SU-DHL-6 (cell line): ENCODE measurements at regions not wholly inside any gene's neighbourhood (a gene's known extent, or its start where the extent isn't known, plus 50 kb on each side); places are given as distances from the start of the nearest gene placed in this dataset.

ENCODE experiments used
- CTCF ChIP-seq: fragments of 200-600 bp; sonication (generic); IDR thresholded peaks from one replicate; pipeline ENCODE4 v1.5.1; 2017; ENCODE audit warnings: antibody characterized with exemption, mild to moderate bottlenecking, low read length, moderate library complexity; ENCODE audit not compliant: insufficient read depth, poor library complexity, severe bottlenecking
- EZH2phosphoT487 ChIP-seq: fragments of 200-600 bp; sonication (generic), shearing (Covaris generic); conservative IDR thresholded peaks from 2 replicates; pipeline ENCODE4 v1.6.1; 2018; ENCODE audit warnings: mild to moderate bottlenecking, antibody characterized with exemption, low read length, moderate library complexity, mixed read lengths

GRCh38 chr3:181770296-181770695 is 58.6 kb downstream of the SOX2 start:
- no peak for TF ChIP-seq CTCF
- TF ChIP-seq EZH2phosphoT487, result no peak
